NCI-H2029 (cell line): ENCODE measurements at regions not wholly inside any gene's neighbourhood (a gene's known extent, or its start where the extent isn't known, plus 50 kb on each side); places are given as distances from the start of the nearest gene placed in this dataset.

ENCODE experiments used
- DNase-seq: peaks from one replicate; lab custom pipeline; 2025; lab: John Stamatoyannopoulos, UW

- DNase-seq: no peak
These were observed 71.6 kb upstream of the ASTN2 start for GRCh38 chr9:117486426-117486825.

GRCh38 chr9:117485176-117485575, 70.3 kb upstream of the ASTN2 start:
- DNase-seq: no peak

DNA sequence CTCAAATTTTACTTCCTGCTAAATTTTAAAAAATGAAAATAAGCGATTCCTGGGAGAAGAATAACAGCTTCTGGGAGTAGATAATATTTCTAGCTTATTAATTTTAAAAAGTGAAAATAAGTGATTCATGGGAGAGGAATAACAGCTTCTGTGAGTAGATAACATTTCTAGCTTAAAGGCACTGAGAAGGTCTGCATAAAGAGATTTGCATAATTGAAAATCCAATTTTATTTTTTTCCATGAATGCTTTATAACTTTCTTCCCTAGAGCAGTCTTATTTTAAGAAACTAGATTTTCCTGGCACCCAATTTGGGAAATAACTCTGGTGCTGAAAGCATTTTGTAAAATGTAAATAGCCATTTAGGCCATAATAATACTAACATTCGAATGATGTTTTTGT, 65.9 kb upstream of the ASTN2 start:
- DNase-seq: no peak

DNA sequence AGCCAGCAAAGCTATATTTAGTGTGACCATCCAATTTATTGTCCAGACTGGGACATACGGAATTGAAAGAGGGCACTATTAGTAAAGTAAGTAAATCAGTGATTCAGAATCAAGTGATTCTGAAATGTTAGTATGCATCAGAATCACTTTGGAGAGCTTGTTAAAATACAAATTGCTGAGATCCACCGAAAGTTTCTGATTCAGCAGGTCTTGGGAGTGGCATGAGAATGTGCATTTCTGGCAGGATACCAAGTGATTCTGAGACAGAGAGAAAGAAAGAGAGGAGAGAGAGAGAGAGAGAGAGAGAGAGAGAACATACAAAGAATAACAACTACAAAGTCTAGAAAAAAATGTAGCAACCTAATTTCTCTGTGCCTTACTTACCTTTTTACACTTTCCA, 65.4 kb upstream of the ASTN2 start:
- DNase-seq: no peak

- DNase-seq: no peak
These were observed 58.4 kb upstream of the ASTN2 start for GRCh38 chr9:117473293-117473692.

DNA sequence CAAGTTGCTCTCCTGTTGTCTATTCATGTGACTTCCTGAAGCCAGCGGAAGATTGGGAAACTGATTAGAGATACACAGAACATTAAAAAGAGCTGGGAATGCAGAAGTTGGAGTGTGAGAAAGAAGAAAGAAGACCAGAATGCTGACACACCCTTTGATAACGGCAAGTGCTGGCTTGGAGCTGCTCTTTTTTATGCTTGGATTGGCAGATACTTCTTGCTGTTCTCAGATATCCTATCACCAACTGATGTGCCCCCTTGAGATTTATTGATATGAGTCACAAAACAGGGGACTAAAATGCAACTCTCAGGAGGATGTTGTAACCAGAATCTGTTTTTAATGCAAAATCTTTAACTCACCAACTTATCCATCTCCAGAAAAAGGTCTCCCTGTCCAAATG, 56.0 kb upstream of the ASTN2 start:
- no peak for DNase-seq

DNA sequence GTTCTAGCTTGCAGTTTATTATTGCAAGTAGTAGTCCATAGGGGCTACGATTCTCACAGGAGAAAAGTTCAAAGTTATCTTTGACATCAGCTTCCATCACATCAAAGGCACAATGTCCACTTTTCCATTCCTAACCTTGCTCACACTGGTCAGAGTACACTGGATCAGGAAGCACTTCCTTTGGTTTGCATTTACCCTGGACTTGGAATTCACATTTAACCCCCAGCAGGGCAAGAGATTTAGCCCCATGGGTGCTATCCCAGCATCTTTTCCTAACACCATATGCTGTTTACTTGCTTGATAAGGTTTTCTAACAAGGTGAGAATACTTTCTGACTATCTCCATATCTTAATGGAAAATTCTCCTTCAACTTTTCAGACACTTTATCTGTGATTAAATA, 55.6 kb upstream of the ASTN2 start:
- DNase-seq: no peak

DNA sequence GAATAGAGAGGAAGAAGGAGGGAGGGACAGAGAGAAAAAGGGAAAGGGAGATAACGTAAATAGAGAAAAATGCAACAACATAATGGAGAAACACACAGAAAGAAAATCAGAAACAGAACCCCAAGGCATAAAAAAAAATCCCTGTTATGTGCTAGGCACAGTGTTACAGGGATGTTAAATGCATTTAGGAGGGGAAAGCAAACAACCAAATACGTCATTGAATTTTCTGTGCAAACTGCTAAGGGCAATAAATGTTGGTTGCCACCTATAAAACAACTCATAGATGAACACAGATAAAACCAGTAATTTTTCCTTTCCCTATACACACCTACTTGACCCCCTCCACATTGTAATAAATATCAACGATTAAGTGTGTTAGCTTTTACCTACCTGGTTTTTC, 51.3 kb upstream of the ASTN2 start:
- DNase-seq: no peak

GRCh38 chr9:117465706-117466105, 50.8 kb upstream of the ASTN2 start:
- DNase-seq: no peak

DNA sequence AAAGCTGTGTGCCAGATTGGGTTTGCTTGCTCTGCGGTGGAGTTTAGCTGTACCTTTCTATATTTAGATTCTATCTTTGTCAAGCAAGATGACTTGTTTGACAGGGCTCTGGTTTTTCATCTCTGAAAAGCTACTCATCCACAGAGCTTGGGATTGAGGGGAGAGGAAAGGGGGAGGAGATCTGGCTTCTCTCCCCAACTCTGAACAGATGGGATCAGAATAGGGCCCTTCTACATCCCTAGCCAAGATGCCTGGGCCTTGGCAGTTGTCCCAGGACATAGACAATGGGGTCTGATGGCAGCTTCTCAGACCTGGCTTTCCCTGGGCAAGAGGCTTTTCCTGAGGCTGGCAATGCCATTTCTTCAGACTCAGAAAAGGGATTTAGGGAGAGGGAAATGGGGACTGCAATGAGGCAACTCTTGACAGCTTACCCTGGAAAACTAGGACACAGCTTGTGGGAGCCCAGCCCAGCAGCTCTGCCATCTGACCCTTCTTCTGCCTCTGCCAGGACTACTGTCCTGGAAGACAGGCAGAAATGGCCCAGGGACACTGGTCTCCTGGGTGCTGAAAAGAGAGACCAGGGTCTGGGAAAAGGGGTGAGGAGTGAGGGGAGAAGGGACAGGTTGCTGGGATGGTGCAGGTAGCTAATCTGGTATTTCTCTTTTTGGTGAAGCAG, 50.2 kb upstream of the ASTN2 start:
- DNase-seq: peak; percentile 27
